DOHH2 (cell line): ENCODE measurements at regions not wholly inside any gene's neighbourhood (a gene's known extent, or its start where the extent isn't known, plus 50 kb on each side); places are given as distances from the start of the nearest gene placed in this dataset.

ENCODE experiments used
- H3F3A ChIP-seq: fragments of 200-600 bp; sonication (generic), shearing (Covaris generic); 2 replicates; pipeline ENCODE4 v1.6.0; 2016; ENCODE audit warnings: antibody characterized with exemption, mild to moderate bottlenecking; ENCODE audit not compliant: control insufficient read depth, insufficient read depth
- H3K27ac ChIP-seq: fragments of 200-600 bp; sonication (generic); 2 replicates; pipeline ENCODE4 v1.5.1; 2014; ENCODE audit warnings: low read depth, mild to moderate bottlenecking, low read length, moderate library complexity
- H3K27me3 ChIP-seq: fragments of 200-600 bp; sonication (generic); 2 replicates; pipeline ENCODE4 v1.6.1; 2014; ENCODE audit warnings: mild to moderate bottlenecking, low read length, mixed read lengths; ENCODE audit not compliant: control insufficient read depth
- H3K36me3 ChIP-seq: fragments of 200-600 bp; sonication (generic); 2 replicates; pipeline ENCODE4 v1.6.1; 2014; ENCODE audit warnings: mild to moderate bottlenecking, low read length, moderate library complexity, mixed read lengths; ENCODE audit not compliant: control insufficient read depth
- H3K4me1 ChIP-seq: fragments of 200-600 bp; sonication (generic); 2 replicates; pipeline ENCODE4 v1.6.1; 2014; ENCODE audit warnings: mild to moderate bottlenecking, low read length, mixed read lengths; ENCODE audit not compliant: control insufficient read depth
- H3K4me2 ChIP-seq: fragments of 200-600 bp; sonication (generic); 2 replicates; pipeline ENCODE4 v1.6.0; 2014; ENCODE audit warnings: mild to moderate bottlenecking, low read length, moderate library complexity
- H3K4me3 ChIP-seq: fragments of 200-600 bp; sonication (generic); 2 replicates; pipeline ENCODE4 v1.5.1; 2014; ENCODE audit warnings: mild to moderate bottlenecking, low read length, mixed read lengths
- H3K79me2 ChIP-seq: fragments of 200-600 bp; sonication (generic); 2 replicates; pipeline ENCODE4 v1.6.1; 2014; ENCODE audit warnings: mild to moderate bottlenecking, low read length, mixed read lengths; ENCODE audit not compliant: control insufficient read depth
- H3K9me2 ChIP-seq: fragments of 200-600 bp; sonication (generic); replicated peaks from 2 replicates; pipeline ENCODE4 v1.6.1; 2014; ENCODE audit warnings: mild to moderate bottlenecking, low read length, mixed read lengths; ENCODE audit not compliant: control insufficient read depth
- H3K9me3 ChIP-seq: fragments of 200-600 bp; sonication (generic); 2 replicates; pipeline ENCODE4 v1.6.1; 2014; ENCODE audit warnings: antibody characterized with exemption, low read length, mixed read lengths; ENCODE audit not compliant: control insufficient read depth, insufficient read depth
- H4K20me1 ChIP-seq: fragments of 200-600 bp; sonication (generic); 2 replicates; pipeline ENCODE4 v1.6.0; 2014; ENCODE audit warnings: low read depth, mild to moderate bottlenecking, antibody characterized with exemption, low read length, moderate library complexity; ENCODE audit not compliant: control insufficient read depth, insufficient read depth
- CTCF ChIP-seq: fragments of 200-600 bp; sonication (generic); IDR thresholded peaks from one replicate; pipeline ENCODE4 v1.5.1; 2014; ENCODE audit warnings: antibody characterized with exemption, mild to moderate bottlenecking, low read depth, low read length; ENCODE audit not compliant: poor library complexity, severe bottlenecking
- EZH2phosphoT487 ChIP-seq: fragments of 200-600 bp; sonication (generic); IDR thresholded peaks from 2 replicates; pipeline ENCODE4 v1.6.1; 2017; ENCODE audit warnings: borderline replicate concordance, mild to moderate bottlenecking, antibody characterized with exemption, low read length, moderate library complexity, mixed read lengths

DNA sequence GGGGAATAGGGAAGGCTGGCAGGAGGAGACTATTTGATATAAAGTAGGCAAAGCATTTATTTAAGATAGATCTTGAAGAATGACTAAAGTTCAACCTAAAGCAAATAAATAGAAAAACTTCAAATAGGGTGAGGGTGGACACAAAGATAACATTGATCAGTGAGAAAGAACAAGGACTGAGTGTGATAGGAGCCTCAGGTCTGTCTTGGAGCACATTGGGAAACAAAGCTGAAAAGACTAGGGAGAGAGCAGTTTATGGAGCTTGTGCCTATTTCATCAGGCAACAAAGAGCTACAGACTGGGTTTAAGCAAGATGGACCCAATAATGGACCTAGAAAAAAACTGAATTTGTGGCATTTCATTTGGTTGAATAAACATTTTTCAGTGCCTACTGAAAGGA lies 425.6 kb downstream of the SMARCA1 start:
- Histone ChIP-seq H3K9me2 (no peaks in the 10 kb centered on the region), H3K9me3 (no peaks in the 10 kb centered on the region), H3K27ac (no peak overlapping the region), H3K4me1 (no peaks in the 10 kb centered on the region), H4K20me1 (no peaks in the 10 kb centered on the region), H3K4me2 (no peak overlapping the region), H3K79me2 (no peaks in the 10 kb centered on the region), H3K36me3 (no peaks in the 10 kb centered on the region), H3K27me3 (no peaks in the 10 kb centered on the region), H3F3A (no peaks in the 10 kb centered on the region), H3K4me3 (no peak overlapping the region)
- TF ChIP-seq CTCF (no peak), EZH2phosphoT487 (no peak)

- no peaks in the 10 kb centered on the region for H3K9me2 ChIP-seq
- no peaks in the 10 kb centered on the region for H3K36me3 ChIP-seq
- H3K4me2 ChIP-seq: no peak overlapping the region
- no peaks in the 10 kb centered on the region for H3K4me1 ChIP-seq
- H3K9me3 ChIP-seq: no peaks in the 10 kb centered on the region
- H3F3A ChIP-seq: no peaks in the 10 kb centered on the region
- H3K79me2 ChIP-seq: no peaks in the 10 kb centered on the region
- H3K27ac ChIP-seq: no peak overlapping the region
- H3K4me3 ChIP-seq: no peak overlapping the region
- TF ChIP-seq CTCF: no peak
- no peak for TF ChIP-seq EZH2phosphoT487
- no peaks in the 10 kb centered on the region for H4K20me1 ChIP-seq
- H3K27me3 ChIP-seq: no peaks in the 10 kb centered on the region
Observed at GRCh38 chrX:129093706-129094105, 429.6 kb downstream of the SMARCA1 start.

DNA sequence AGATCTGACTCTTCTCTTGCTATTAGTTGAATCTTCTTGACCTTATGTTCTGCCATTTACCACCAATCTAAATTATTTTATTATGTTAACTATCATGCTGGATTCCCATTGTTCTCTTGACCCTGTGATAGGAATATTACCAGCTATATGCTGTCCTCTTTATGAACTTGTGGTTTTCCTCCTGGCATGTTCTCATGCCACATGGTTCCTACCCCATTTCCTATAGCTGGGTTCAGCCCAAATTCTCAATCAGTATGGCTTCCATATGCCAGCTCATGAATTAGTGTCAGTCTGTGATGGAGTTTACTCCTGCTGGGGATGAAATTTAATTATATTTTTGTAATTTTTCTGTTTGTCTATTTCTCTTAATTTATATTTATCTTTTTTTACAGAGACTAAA lies 430.5 kb downstream of the SMARCA1 start:
- Histone ChIP-seq H3K27me3 (no peaks in the 10 kb centered on the region), H3K9me2 (no peaks in the 10 kb centered on the region), H4K20me1 (no peaks in the 10 kb centered on the region), H3K79me2 (no peaks in the 10 kb centered on the region), H3K9me3 (no peaks in the 10 kb centered on the region), H3K27ac (no peak overlapping the region), H3K36me3 (no peaks in the 10 kb centered on the region), H3K4me1 (no peaks in the 10 kb centered on the region), H3K4me2 (no peak overlapping the region), H3F3A (no peaks in the 10 kb centered on the region), H3K4me3 (no peak overlapping the region)
- TF ChIP-seq EZH2phosphoT487 (no peak), CTCF (no peak)

- H3K9me3 ChIP-seq: no peaks in the 10 kb centered on the region
- H3K4me2 ChIP-seq: no peak overlapping the region
- H3K79me2 ChIP-seq: no peaks in the 10 kb centered on the region
- no peaks in the 10 kb centered on the region for H3K36me3 ChIP-seq
- no peaks in the 10 kb centered on the region for H4K20me1 ChIP-seq
- H3K4me3 ChIP-seq: no peak overlapping the region
- H3K27me3 ChIP-seq: no peaks in the 10 kb centered on the region
- TF ChIP-seq CTCF: no peak
- TF ChIP-seq EZH2phosphoT487: no peak
- no peaks in the 10 kb centered on the region for H3K9me2 ChIP-seq
- H3K27ac ChIP-seq: no peak overlapping the region
- H3F3A ChIP-seq: no peaks in the 10 kb centered on the region
- H3K4me1 ChIP-seq: no peaks in the 10 kb centered on the region
Observed at GRCh38 chrX:129092242-129092641, 431.0 kb downstream of the SMARCA1 start.
